WTC11 (cell line): ENCODE measurements at regions not wholly inside any gene's neighbourhood (a gene's known extent, or its start where the extent isn't known, plus 50 kb on each side); places are given as distances from the start of the nearest gene placed in this dataset.
"Not testable (repeated sequence)": the region's sequence is repeated elsewhere in the genome, so short reads cannot be mapped to it uniquely, and the experiment has no call there.

Source experiments
- ATAC-seq: fragments of 200-7000 bp; cut with Tn5 transposase; 2 replicates; pipeline ENCODE4 v1.10.0; 2021; ENCODE audit warnings: mild to moderate bottlenecking, moderate library complexity
- CTCF ChIA-PET: fragments of 300-600 bp; sonication (Branson Sonifier 250); formaldehyde crosslinking; loops from one replicate; lab custom pipeline; 2021; ENCODE audit warnings: antibody characterized with exemption; lab: Charles Lee
- POLR2A ChIA-PET: fragments of 350-600 bp; sonication (Branson Sonifier 250); formaldehyde crosslinking; loops from one replicate; lab custom pipeline; 2021; ENCODE audit warnings: antibody characterized with exemption; lab: Charles Lee
- DNase-seq: peaks from one replicate; pipeline ENCODE4 v3.0.0; 2021; ENCODE audit warnings: low spot score
- H3K27ac Mint-ChIP-seq: 2 replicates; pipeline ENCODE4 v1.8.0; 2021; ENCODE audit warnings: mixed read lengths
- H3K27me3 Mint-ChIP-seq: 2 replicates; pipeline ENCODE4 v1.8.0; 2021; ENCODE audit warnings: low read depth, mild to moderate bottlenecking, moderate library complexity, mixed read lengths
- H3K36me3 Mint-ChIP-seq: 2 replicates; pipeline ENCODE4 v1.8.0; 2021; ENCODE audit warnings: mixed read lengths
- H3K4me1 Mint-ChIP-seq: 2 replicates; pipeline ENCODE4 v1.8.0; 2022; ENCODE audit warnings: mixed read lengths
- H3K4me3 Mint-ChIP-seq: 2 replicates; pipeline ENCODE4 v1.8.0; 2021; ENCODE audit warnings: mild to moderate bottlenecking, moderate library complexity, mixed read lengths
- H3K9me3 Mint-ChIP-seq: 2 replicates; pipeline ENCODE4 v1.8.0; 2021; ENCODE audit warnings: mixed read lengths
- ELF4 ChIP-seq: sonication (generic); formaldehyde crosslinking; IDR thresholded peaks from 2 replicates; pipeline ENCODE4 v1.8.1; 2022; ENCODE audit warnings: low read depth, mild to moderate bottlenecking, moderate library complexity, missing genetic modification reagents
- FOXK1 ChIP-seq: sonication (generic); formaldehyde crosslinking; IDR thresholded peaks from 2 replicates; pipeline ENCODE4 v1.8.0; 2022; ENCODE audit warnings: mild to moderate bottlenecking, moderate library complexity, missing genetic modification reagents
- GABPB1 ChIP-seq: sonication (generic); formaldehyde crosslinking; IDR thresholded peaks from 2 replicates; pipeline ENCODE4 v1.8.1; 2023; ENCODE audit warnings: mild to moderate bottlenecking, missing genetic modification reagents
- HMGA2 ChIP-seq: fragments of 250-450 bp; sonication (Bioruptor Pico); IDR thresholded peaks from 2 replicates; pipeline ENCODE4 v1.4.0; 2021; ENCODE audit warnings: mild to moderate bottlenecking, moderate library complexity
- IRF2 ChIP-seq: sonication (generic); formaldehyde crosslinking; IDR thresholded peaks from 2 replicates; pipeline ENCODE4 v1.8.0; 2022; ENCODE audit warnings: low read depth, missing genetic modification reagents, borderline replicate concordance
- KAT7 ChIP-seq: sonication (generic); formaldehyde crosslinking; IDR thresholded peaks from 2 replicates; pipeline ENCODE4 v1.8.1; 2023; ENCODE audit warnings: missing genetic modification reagents, mild to moderate bottlenecking, borderline replicate concordance
- OVOL2 ChIP-seq: fragments of 250-450 bp; sonication (Bioruptor Pico); IDR thresholded peaks from 2 replicates; pipeline ENCODE4 v1.9.0; 2021; ENCODE audit warnings: mild to moderate bottlenecking, borderline replicate concordance
- SMAD3 ChIP-seq: sonication (generic); formaldehyde crosslinking; IDR thresholded peaks from 2 replicates; pipeline ENCODE4 v1.8.0; 2022; ENCODE audit warnings: missing genetic modification reagents, mild to moderate bottlenecking, borderline replicate concordance
- SP1 ChIP-seq: sonication (generic); formaldehyde crosslinking; conservative IDR thresholded peaks from 2 replicates; pipeline ENCODE4 v1.8.1; 2022; ENCODE audit warnings: missing genetic modification reagents
- TEAD1 ChIP-seq: sonication (generic); formaldehyde crosslinking; IDR thresholded peaks from 2 replicates; pipeline ENCODE4 v1.8.0; 2022; ENCODE audit warnings: mild to moderate bottlenecking, missing genetic modification reagents
- ZNF219 ChIP-seq: sonication (generic); formaldehyde crosslinking; IDR thresholded peaks from 2 replicates; pipeline ENCODE4 v1.8.0; 2023; ENCODE audit warnings: missing genetic modification reagents, mild to moderate bottlenecking, borderline replicate concordance
- ZNF232 ChIP-seq: sonication (generic); formaldehyde crosslinking; IDR thresholded peaks from 2 replicates; pipeline ENCODE4 v1.8.0; 2022; ENCODE audit warnings: mild to moderate bottlenecking, missing genetic modification reagents
- TF ChIP-seq, protein P1 (sequence below): fragments of 200-600 bp; IDR thresholded peaks from 2 replicates; pipeline ENCODE4 v1.8.0; 2022; ENCODE audit warnings: antibody characterized with exemption
- TF ChIP-seq, protein P2 (sequence below): sonication (generic); formaldehyde crosslinking; IDR thresholded peaks from 2 replicates; pipeline ENCODE4 v1.8.0; 2022; ENCODE audit warnings: missing genetic modification reagents

GRCh38 chr18:5702016-5702415 is 158.2 kb upstream of the EPB41L3 start:
- ATAC-seq, H3K36me3 Mint-ChIP-seq, CTCF ChIA-PET, DNase-seq, POLR2A ChIA-PET, H3K4me3 Mint-ChIP-seq, H3K27me3 Mint-ChIP-seq, H3K4me1 Mint-ChIP-seq, H3K9me3 Mint-ChIP-seq, H3K27ac Mint-ChIP-seq: not testable (repeated sequence)
- TF ChIP-seq HMGA2 (CRISPR knock-in tag) = peak; percentile 92; the same call in 1 of the 2 replicates

GRCh38 chr18:5693699-5694294 is 150.0 kb upstream of the EPB41L3 start:
- H3K27me3 Mint-ChIP-seq = no peaks in the 10 kb centered on the region; the same call in 1 of the 2 replicates

DNA sequence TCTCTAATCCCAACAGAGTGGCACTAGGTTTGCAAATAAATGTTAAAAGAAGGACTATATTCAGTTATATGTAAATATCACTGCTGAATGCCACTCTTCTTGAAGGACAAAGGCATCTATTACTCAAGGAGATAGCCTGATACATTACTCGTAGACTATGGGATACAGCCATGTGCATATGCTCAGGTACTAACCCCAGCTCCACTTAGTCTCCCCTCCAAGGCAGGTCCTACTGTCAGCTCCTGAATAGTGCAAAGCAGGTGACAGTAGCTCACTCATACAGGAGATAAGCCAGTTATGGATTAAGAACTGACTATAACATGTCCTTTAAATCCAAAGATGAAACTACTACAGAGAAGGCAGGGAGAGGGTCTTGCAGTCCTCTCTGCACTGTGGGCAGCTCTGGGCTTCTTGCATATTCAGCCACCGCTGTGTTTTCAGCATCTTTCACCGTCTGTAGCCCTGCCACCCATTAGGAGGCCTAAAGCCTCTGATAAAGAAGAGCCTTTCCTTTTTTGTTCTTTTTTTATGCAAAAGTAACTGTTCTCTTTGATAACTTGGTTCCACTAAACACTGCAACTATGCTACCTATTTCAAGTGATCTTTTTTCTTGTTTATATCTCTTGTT is 135.1 kb upstream of the EPB41L3 start:
- Mint-ChIP-seq H3K27me3 (peaks cover under 1% of the 10 kb centered on the region; the same call in 1 of the 2 replicates), H3K9me3 (peaks cover 6% of the 10 kb centered on the region), H3K4me3 (no peak overlapping the region), H3K36me3 (no peaks in the 10 kb centered on the region), H3K4me1 (peaks cover 32% of the 10 kb centered on the region), H3K27ac (no peak overlapping the region)
- ChIA-PET CTCF (no interaction called here), POLR2A (no interaction called here)
- ATAC-seq (peak; percentile 74), DNase-seq (no peak)
- TF ChIP-seq SMAD3 (CRISPR knock-in tag) = no peak
- no peak for TF ChIP-seq ZNF219 (CRISPR knock-in tag)
- no peak for TF ChIP-seq ELF4 (CRISPR knock-in tag)

More at GRCh38 chr18:5693699-5694294, 150.0 kb upstream of the EPB41L3 start:
- Mint-ChIP-seq H3K27ac (no peak overlapping the region), H3K4me1 (no peaks in the 10 kb centered on the region), H3K4me3 (no peak overlapping the region), H3K9me3 (peaks cover 34% of the 10 kb centered on the region), H3K36me3 (no peaks in the 10 kb centered on the region)
- CTCF ChIA-PET = no interaction called here
- TF ChIP-seq GABPB1 (CRISPR knock-in tag) (no peak), KAT7 (CRISPR knock-in tag) (no peak), ZNF232 (CRISPR knock-in tag) (no peak), FOXK1 (no peak), SP1 (CRISPR knock-in tag) (no peak), TEAD1 (CRISPR knock-in tag) (no peak)
- TF ChIP-seq, protein P1, sequence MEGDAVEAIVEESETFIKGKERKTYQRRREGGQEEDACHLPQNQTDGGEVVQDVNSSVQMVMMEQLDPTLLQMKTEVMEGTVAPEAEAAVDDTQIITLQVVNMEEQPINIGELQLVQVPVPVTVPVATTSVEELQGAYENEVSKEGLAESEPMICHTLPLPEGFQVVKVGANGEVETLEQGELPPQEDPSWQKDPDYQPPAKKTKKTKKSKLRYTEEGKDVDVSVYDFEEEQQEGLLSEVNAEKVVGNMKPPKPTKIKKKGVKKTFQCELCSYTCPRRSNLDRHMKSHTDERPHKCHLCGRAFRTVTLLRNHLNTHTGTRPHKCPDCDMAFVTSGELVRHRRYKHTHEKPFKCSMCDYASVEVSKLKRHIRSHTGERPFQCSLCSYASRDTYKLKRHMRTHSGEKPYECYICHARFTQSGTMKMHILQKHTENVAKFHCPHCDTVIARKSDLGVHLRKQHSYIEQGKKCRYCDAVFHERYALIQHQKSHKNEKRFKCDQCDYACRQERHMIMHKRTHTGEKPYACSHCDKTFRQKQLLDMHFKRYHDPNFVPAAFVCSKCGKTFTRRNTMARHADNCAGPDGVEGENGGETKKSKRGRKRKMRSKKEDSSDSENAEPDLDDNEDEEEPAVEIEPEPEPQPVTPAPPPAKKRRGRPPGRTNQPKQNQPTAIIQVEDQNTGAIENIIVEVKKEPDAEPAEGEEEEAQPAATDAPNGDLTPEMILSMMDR = no peak
- TF ChIP-seq, protein P2, sequence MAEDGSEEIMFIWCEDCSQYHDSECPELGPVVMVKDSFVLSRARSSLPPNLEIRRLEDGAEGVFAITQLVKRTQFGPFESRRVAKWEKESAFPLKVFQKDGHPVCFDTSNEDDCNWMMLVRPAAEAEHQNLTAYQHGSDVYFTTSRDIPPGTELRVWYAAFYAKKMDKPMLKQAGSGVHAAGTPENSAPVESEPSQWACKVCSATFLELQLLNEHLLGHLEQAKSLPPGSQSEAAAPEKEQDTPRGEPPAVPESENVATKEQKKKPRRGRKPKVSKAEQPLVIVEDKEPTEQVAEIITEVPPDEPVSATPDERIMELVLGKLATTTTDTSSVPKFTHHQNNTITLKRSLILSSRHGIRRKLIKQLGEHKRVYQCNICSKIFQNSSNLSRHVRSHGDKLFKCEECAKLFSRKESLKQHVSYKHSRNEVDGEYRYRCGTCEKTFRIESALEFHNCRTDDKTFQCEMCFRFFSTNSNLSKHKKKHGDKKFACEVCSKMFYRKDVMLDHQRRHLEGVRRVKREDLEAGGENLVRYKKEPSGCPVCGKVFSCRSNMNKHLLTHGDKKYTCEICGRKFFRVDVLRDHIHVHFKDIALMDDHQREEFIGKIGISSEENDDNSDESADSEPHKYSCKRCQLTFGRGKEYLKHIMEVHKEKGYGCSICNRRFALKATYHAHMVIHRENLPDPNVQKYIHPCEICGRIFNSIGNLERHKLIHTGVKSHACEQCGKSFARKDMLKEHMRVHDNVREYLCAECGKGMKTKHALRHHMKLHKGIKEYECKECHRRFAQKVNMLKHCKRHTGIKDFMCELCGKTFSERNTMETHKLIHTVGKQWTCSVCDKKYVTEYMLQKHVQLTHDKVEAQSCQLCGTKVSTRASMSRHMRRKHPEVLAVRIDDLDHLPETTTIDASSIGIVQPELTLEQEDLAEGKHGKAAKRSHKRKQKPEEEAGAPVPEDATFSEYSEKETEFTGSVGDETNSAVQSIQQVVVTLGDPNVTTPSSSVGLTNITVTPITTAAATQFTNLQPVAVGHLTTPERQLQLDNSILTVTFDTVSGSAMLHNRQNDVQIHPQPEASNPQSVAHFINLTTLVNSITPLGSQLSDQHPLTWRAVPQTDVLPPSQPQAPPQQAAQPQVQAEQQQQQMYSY (CRISPR knock-in tag) = no peak
- POLR2A ChIA-PET = no interaction called here
- no peak for ATAC-seq
- no peak for DNase-seq

DNA sequence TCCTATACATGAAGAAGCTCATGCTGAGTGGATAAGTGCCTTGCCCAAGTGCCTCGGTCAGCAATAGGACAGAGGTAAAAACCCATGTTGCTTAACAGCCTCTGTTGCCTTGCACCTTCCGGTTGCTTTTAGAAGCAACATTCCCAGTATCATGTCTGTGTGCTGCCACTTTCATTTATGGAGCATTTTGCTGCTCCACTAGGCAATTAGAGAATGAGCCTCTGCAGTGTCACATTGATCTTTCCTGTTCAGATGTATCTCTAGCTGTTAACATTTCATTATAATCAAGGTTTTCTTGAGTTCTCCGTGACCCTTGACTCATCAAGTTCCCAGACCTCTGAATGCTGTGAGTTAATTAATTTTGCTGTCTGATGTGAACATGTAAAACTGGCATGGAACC is 134.5 kb upstream of the EPB41L3 start:
- no peaks in the 10 kb centered on the region; the same call in 1 of the 2 replicates for H3K27me3 Mint-ChIP-seq
- ATAC-seq (no peak), DNase-seq (no peak)
- no peaks in the 10 kb centered on the region for H3K36me3 Mint-ChIP-seq
- no peak overlapping the region for H3K27ac Mint-ChIP-seq
- no peak overlapping the region for H3K4me3 Mint-ChIP-seq
- TF ChIP-seq OVOL2 (CRISPR knock-in tag) (no peak), IRF2 (CRISPR knock-in tag) (no peak)
- peaks cover 37% of the 10 kb centered on the region for H3K4me1 Mint-ChIP-seq
- ChIA-PET POLR2A (no interaction called here), CTCF (no interaction called here)
- H3K9me3 Mint-ChIP-seq = peaks cover 4% of the 10 kb centered on the region
